OCI-LY3 (cell line): ENCODE measurements at regions not wholly inside any gene's neighbourhood (a gene's known extent, or its start where the extent isn't known, plus 50 kb on each side); places are given as distances from the start of the nearest gene placed in this dataset.

Source experiments
- EZH2phosphoT487 ChIP-seq: fragments of 200-600 bp; shearing (Covaris generic); IDR thresholded peaks from 2 replicates; pipeline ENCODE4 v1.6.1; 2018; ENCODE audit warnings: antibody characterized with exemption, mixed run types, low read depth
- TF ChIP-seq, protein P1 (sequence below): fragments of 200-600, 300-600 bp; sonication (generic); IDR thresholded peaks from 2 replicates; pipeline ENCODE4 v1.5.1; 2014; ENCODE audit warnings: antibody characterized with exemption, low read length, low read depth

DNA sequence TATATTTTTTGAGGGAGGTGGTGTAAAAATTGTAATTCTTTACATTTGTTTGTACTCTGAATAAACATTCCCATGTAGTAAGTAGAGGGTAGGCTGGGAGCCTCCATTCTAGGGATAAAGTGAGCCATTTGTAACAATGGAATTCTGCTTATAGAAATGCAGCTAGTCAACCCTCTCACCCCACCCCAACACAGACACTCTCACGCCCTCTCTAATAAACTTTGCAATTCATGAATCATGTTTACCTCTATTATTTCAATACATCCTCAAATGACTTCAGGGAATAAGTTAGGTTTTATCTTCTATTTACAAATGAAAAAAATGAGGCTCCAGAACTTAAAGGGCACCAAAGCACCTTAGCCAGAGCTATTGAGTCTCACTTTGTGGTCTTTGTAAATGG is 56.5 kb upstream of the PDZRN3 start:
- TF ChIP-seq, protein P1, sequence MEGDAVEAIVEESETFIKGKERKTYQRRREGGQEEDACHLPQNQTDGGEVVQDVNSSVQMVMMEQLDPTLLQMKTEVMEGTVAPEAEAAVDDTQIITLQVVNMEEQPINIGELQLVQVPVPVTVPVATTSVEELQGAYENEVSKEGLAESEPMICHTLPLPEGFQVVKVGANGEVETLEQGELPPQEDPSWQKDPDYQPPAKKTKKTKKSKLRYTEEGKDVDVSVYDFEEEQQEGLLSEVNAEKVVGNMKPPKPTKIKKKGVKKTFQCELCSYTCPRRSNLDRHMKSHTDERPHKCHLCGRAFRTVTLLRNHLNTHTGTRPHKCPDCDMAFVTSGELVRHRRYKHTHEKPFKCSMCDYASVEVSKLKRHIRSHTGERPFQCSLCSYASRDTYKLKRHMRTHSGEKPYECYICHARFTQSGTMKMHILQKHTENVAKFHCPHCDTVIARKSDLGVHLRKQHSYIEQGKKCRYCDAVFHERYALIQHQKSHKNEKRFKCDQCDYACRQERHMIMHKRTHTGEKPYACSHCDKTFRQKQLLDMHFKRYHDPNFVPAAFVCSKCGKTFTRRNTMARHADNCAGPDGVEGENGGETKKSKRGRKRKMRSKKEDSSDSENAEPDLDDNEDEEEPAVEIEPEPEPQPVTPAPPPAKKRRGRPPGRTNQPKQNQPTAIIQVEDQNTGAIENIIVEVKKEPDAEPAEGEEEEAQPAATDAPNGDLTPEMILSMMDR, result no peak
- TF ChIP-seq EZH2phosphoT487, result no peak
